ENCODE measurements at regions not wholly inside any gene's neighbourhood (a gene's known extent, or its start where the extent isn't known, plus 50 kb on each side); places are given as distances from the start of the nearest gene placed in this dataset.
A peak's percentile ranks its signal among the peaks of the same experiment; 100 is the strongest.

DNA sequence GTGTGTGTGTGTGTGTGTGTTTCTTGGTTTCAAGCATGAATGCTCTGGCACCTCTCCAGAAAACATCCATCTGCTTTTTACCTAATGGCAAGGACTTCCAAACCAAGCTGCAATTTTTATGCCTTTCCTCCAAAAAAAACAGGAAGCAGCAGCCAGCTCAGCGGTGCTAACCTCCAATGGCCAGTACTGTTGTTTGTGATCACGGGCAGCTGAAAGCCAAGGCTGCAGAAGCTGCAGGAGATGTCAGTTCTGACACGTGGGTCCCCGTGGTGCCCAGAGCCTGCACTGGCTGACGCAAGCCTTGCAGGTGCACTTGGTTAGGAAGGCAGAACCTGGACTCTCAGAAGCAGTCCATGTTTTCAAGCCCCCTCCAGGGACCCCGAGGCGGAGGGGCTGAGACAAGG lies 313.6 kb upstream of the DDX53 start:
- H3K4me1 ChIP-seq (ENCODE audit: insufficient read depth, low read length) = peaks cover 29% of the 10 kb centered on the region
- no peak overlapping the region for H3K9ac ChIP-seq (ENCODE audit: low read depth, low read length)
- H3K36me3 ChIP-seq (ENCODE audit: insufficient read depth, low read length) = no peaks in the 10 kb centered on the region
- no peaks in the 10 kb centered on the region for H3K9me3 ChIP-seq (ENCODE audit: control insufficient read depth, insufficient read depth, low read length)

DNA sequence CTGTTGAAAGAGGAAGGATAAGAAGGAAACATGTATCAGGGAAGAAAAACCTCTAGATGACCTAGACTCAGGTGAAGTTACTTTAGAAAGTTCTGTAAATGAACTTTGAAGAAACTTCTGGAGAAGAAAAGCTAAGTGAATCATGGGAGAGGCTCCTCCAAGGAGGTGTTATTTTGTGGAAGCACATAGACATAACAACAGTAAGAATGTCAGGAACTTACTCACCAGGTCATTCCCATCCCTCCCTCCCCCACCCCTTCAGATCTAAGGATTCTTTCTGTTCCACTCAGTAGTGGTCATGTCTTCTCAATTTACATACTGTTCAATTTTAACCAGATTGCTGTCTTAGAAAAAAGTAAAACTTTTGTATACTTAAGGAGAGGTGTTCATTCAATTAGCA lies 310.5 kb upstream of the DDX53 start:
- no peaks in the 10 kb centered on the region for H3K9me3 ChIP-seq (ENCODE audit: control insufficient read depth, insufficient read depth, low read length)
- no peaks in the 10 kb centered on the region for H3K36me3 ChIP-seq (ENCODE audit: insufficient read depth, low read length)
- H3K4me1 ChIP-seq (ENCODE audit: insufficient read depth, low read length) = peaks cover 39% of the 10 kb centered on the region
- H3K9ac ChIP-seq (ENCODE audit: low read depth, low read length) = peak overlapping the region; percentile 10; the same call in 1 of the 2 replicates

DNA sequence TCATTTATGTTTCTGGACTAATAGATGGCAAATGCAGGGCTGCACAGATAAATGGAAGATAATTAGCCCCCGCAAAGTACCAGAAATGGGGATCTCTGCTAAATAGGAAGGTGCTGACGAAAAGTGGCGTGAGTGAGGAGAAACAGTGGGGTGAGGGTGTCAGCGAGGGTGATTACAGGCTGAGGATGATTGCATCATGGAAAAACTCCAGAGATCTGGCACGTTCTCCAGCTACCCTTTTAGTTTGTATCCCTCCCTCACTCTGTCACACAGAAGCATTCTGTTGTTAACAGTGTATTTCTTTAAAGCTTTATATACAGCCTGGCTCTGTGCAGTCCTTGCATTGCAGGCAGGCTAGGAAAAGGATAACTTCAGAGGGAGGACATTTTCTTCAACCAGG lies 309.6 kb upstream of the DDX53 start:
- no peaks in the 10 kb centered on the region for H3K9me3 ChIP-seq (ENCODE audit: control insufficient read depth, insufficient read depth, low read length)
- no peaks in the 10 kb centered on the region for H3K36me3 ChIP-seq (ENCODE audit: insufficient read depth, low read length)
- peak overlapping the region; percentile 10; the same call in 1 of the 2 replicates for H3K9ac ChIP-seq (ENCODE audit: low read depth, low read length)
- peaks cover 39% of the 10 kb centered on the region for H3K4me1 ChIP-seq (ENCODE audit: insufficient read depth, low read length)

DNA sequence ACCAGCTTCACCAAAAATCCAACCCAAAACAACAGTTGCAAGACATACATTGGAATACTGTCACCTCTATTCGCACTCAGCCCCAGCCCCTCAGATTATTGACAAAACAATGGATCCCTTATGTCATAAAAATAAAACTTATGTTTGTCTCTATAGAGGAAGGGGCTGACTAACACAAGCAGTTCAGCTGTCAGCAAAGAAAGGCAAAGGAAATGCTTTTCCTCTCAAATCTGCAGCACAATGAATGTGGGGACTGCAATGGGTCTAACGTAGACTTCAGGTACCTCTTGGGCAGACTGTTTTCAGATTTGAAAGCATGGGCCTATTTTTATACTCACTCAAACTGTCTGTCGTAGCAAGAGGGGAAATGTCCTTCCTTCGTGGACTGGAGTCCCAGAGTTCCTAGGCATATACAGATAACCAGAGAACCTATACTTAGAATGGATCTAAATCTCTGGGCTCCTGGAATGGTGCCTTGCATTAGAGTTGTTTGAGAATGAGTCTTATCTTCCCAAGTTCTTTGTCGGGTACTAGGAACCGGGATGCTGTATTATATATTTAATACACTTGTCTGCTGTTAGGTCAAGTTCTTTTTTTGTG lies 307.7 kb upstream of the DDX53 start:
- H3K9me3 ChIP-seq (ENCODE audit: control insufficient read depth, insufficient read depth, low read length) = no peaks in the 10 kb centered on the region
- H3K4me1 ChIP-seq (ENCODE audit: insufficient read depth, low read length) = peaks cover 32% of the 10 kb centered on the region
- no peak overlapping the region for H3K9ac ChIP-seq (ENCODE audit: low read depth, low read length)
- no peaks in the 10 kb centered on the region for H3K36me3 ChIP-seq (ENCODE audit: insufficient read depth, low read length)

DNA sequence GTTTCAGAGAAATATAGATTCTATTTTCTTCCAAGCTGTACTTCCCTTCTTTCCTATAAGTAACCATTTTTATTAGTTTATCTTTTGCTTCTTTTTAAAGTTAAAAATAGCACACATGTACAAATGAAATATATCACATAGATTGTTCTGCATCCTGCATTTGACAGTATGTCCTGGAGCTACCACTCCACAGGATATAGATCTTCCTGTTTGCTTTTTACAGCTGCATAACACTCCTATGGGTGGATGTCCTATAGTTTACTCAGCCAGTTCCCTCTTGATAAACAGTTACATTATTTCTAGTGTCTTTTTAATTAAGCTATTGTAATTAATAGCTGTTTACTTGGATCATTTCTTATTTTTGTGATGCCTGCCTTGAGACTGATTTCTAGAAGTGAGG lies 301.6 kb upstream of the DDX53 start:
- H3K9ac ChIP-seq (ENCODE audit: low read depth, low read length) = no peak overlapping the region
- no peaks in the 10 kb centered on the region for H3K4me1 ChIP-seq (ENCODE audit: insufficient read depth, low read length)
- no peaks in the 10 kb centered on the region for H3K9me3 ChIP-seq (ENCODE audit: control insufficient read depth, insufficient read depth, low read length)
- H3K36me3 ChIP-seq (ENCODE audit: insufficient read depth, low read length) = no peaks in the 10 kb centered on the region

DNA sequence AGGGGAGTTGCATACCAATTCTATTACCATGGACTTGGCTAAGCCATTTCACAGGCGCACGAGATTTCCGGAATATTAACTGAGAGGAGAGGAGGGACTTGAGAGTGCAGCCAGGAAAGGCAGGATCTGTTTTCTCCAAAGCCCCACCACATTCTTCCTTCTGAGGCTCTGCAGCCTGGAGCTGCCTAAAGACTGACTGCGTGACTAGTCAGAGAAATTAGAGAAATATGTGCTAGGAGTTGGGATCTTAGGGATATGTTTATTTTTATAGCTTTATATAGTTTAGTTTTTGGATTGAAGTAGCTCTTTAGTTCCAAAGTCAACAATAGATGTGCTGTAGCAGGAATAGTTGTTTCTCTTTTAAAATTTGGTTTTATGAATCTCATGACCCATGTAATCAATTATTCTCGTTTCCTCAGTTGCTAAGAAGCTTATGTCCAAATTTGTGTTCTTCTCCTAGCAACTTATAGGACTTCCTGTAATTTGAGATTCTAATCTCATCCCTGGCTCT lies 300.1 kb upstream of the DDX53 start:
- Histone ChIP-seq H3K9me3 (ENCODE audit: control insufficient read depth, insufficient read depth, low read length) (peaks cover 3% of the 10 kb centered on the region; the same call in 1 of the 2 replicates), H3K4me1 (ENCODE audit: insufficient read depth, low read length) (no peaks in the 10 kb centered on the region), H3K9ac (ENCODE audit: low read depth, low read length) (no peak overlapping the region), H3K36me3 (ENCODE audit: insufficient read depth, low read length) (peaks cover 2% of the 10 kb centered on the region; the same call in 1 of the 2 replicates)

DNA sequence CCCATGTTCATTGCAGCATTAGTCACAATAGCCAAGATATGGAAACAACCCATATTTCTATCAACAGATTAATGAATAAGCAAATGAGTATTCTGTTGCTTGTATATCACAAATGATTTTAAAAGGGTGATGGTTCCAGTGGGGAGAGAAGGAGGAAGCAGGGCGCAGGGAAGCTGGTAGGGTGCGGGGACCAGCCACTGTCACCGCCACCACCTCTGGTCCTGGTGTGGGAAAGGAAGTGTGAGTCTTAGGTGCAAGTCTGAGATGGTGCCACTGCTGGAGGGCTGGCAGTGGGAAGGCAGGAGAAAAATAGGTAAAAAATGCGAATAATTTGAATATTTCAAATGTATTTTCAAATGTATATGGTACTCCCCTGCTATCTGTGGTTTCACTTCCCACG lies 286.8 kb upstream of the DDX53 start:
- Histone ChIP-seq H3K9me3 (ENCODE audit: control insufficient read depth, insufficient read depth, low read length) (no peaks in the 10 kb centered on the region; the same call in 1 of the 2 replicates), H3K4me1 (ENCODE audit: insufficient read depth, low read length) (peaks cover 3% of the 10 kb centered on the region; the same call in 1 of the 2 replicates), H3K36me3 (ENCODE audit: insufficient read depth, low read length) (no peaks in the 10 kb centered on the region), H3K9ac (ENCODE audit: low read depth, low read length) (no peak overlapping the region)

DNA sequence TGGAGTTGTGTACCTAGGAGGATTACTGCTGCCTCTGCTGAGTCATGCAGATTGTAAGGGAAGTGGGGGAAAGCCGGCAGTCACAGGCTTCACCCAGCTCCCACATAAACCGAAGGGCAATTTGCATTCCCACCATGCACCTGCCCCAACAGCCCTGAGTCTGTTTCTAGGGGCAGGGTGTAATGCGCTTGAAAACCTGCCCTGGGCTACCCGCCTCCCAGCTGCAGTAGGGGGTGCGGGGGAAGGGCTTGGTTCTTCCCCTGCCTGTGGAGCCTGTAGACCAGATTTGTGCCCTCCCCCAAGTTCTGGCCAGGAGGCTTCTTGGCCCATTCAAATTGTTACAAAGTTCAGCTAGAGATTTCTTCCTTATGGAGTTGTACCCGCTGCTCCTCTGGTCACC lies 269.2 kb upstream of the DDX53 start:
- peaks cover 12% of the 10 kb centered on the region for H3K4me1 ChIP-seq (ENCODE audit: insufficient read depth, low read length)
- H3K9ac ChIP-seq (ENCODE audit: low read depth, low read length) = no peak overlapping the region; the same call in 1 of the 2 replicates
- H3K9me3 ChIP-seq (ENCODE audit: control insufficient read depth, insufficient read depth, low read length) = no peaks in the 10 kb centered on the region
- no peaks in the 10 kb centered on the region for H3K36me3 ChIP-seq (ENCODE audit: insufficient read depth, low read length)

DNA sequence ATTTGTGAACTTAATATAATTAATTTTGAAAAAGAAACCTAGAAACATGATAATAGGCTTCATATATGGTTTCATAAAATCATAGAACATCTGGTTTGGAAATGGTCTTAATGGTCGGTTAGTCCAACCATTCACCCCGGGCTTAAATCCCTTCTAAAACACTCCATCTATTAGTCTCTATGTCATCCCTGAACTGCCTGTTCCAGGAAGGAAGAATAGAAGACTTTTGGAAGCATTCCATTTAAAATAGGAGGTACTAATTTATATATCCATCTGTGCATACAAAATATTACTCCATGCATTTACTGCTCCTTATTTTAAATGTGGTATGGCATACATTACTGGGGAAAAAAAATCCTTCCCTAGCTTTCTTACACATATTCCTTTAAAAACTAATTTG lies 262.2 kb upstream of the DDX53 start:
- Histone ChIP-seq H3K36me3 (ENCODE audit: insufficient read depth, low read length) (no peaks in the 10 kb centered on the region), H3K4me1 (ENCODE audit: insufficient read depth, low read length) (no peaks in the 10 kb centered on the region), H3K9ac (ENCODE audit: low read depth, low read length) (no peak overlapping the region), H3K9me3 (ENCODE audit: control insufficient read depth, insufficient read depth, low read length) (no peaks in the 10 kb centered on the region)

DNA sequence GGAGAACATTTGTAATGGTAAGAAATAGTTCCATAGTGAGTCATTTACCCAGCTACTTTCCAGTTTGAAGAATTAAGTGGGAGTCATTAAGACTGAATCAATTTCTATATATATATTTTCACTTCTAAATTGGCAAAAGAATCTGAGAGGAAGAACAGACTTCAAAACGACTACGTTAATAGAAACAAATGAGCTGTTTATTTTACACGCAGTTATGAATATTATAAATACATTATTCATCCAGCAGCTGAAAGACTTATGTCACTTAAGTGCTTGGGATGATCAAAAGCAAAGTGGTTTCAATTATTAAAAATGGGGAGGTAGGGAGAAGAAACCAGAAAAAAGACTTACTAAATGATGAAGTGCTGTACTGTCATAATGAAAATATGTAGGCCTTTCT lies 260.5 kb upstream of the DDX53 start:
- H3K9ac ChIP-seq (ENCODE audit: low read depth, low read length) = no peak overlapping the region
- H3K36me3 ChIP-seq (ENCODE audit: insufficient read depth, low read length) = no peaks in the 10 kb centered on the region
- H3K9me3 ChIP-seq (ENCODE audit: control insufficient read depth, insufficient read depth, low read length) = no peaks in the 10 kb centered on the region
- H3K4me1 ChIP-seq (ENCODE audit: insufficient read depth, low read length) = no peaks in the 10 kb centered on the region

DNA sequence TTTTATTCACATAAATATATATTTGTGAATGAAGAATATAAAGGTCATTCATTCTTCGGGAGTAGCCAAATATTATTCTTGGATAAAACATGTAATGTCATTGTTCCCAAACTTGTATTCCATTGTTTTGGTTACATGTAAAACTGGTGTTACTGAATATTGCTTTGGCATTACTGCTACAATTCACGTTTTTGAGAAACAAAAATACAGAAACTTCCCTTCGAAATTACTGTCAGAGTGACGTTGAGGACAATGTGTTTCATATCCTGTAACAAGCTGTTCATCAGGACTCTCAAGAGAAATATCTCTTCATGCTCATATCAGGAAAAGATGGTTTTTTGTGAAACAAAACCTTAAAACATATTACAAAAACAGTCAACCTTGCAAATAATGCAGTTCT lies 258.9 kb upstream of the DDX53 start:
- H3K9ac ChIP-seq (ENCODE audit: low read depth, low read length) = no peak overlapping the region
- H3K9me3 ChIP-seq (ENCODE audit: control insufficient read depth, insufficient read depth, low read length) = no peaks in the 10 kb centered on the region
- no peaks in the 10 kb centered on the region for H3K4me1 ChIP-seq (ENCODE audit: insufficient read depth, low read length)
- no peaks in the 10 kb centered on the region for H3K36me3 ChIP-seq (ENCODE audit: insufficient read depth, low read length)

DNA sequence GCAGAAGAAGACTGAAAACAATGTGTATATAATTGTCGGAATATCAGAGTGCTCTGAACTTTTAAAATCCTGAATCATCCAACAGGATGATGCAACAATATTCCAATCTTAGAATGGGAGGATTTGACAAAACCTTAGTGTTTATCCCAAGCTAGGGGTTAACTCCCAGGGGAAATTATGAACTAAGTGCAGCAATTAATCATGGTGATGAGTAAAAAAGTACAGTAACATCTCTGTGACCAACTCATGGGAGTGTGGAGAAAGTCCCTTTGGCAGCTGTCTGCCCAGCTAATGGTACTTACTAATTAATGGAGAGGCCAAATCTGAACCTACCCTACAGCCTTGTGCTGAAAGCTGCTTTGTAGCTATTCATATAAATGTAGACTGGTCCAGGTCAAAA lies 257.6 kb upstream of the DDX53 start:
- no peaks in the 10 kb centered on the region for H3K9me3 ChIP-seq (ENCODE audit: control insufficient read depth, insufficient read depth, low read length)
- H3K9ac ChIP-seq (ENCODE audit: low read depth, low read length) = no peak overlapping the region
- no peaks in the 10 kb centered on the region for H3K36me3 ChIP-seq (ENCODE audit: insufficient read depth, low read length)
- no peaks in the 10 kb centered on the region for H3K4me1 ChIP-seq (ENCODE audit: insufficient read depth, low read length)

DNA sequence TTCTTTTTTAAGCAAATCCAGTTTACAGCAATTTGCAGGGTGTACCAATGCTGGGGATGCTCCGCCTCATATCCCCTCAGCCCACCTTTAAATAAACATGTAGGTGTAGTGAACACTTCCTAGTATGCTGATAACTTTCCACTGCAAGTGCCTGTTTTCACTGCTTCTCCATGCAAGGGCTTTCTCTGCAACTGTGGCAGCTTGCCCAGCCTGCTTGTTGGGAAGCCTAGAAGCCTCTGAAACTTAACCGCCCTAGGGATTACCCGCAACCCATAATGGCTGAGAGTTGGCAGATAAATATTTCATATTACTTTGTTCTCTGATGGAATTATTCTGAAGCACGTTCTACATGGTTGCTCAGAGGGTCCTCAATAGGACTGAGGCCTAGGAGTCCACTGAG lies 253.7 kb upstream of the DDX53 start:
- Histone ChIP-seq H3K9me3 (ENCODE audit: control insufficient read depth, insufficient read depth, low read length) (no peaks in the 10 kb centered on the region), H3K4me1 (ENCODE audit: insufficient read depth, low read length) (peaks cover 2% of the 10 kb centered on the region; the same call in 1 of the 2 replicates), H3K9ac (ENCODE audit: low read depth, low read length) (no peak overlapping the region), H3K36me3 (ENCODE audit: insufficient read depth, low read length) (no peaks in the 10 kb centered on the region)

DNA sequence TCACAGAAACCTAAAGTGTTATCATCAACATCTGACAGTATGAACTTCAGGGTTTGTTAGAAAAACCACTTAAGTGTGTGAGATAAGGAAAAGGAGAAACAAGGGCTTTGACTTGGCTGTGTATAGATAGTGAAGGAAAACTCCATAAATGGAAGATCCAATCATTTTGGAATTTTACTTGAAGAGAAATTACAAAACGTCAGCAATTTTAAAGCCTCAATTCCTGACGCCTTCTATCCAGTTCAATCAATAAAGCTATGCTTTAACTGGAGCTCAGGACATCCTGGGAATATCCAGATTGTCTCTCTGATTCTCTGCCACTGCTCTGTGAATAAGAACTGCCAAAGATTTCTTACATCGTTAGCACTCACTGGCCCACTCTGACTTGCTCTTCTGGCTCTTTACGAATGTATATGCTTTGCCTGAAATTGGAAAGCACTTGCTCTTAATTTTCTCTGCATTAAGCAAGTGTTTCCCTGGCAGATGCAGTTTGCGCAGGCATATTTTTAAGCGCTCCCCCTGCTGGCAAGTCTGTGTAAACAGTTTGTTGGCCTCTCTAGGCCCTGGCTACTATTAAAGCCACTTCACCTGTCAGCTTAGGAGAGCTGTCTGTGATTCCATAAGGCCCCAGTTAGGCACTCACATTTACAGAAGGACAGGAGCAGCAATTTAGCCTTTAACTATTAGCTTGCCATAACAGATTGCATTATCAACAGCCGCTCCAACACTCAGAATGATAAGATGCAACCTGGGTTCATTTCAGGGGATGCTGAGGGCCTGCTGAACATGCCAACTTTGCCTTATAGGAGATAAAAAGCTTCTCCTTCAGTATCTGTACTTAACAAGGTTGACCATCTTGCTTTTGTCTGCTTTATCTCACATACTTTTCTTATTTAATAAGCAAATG lies 251.4 kb upstream of the DDX53 start:
- Histone ChIP-seq H3K4me1 (ENCODE audit: insufficient read depth, low read length) (peaks cover 5% of the 10 kb centered on the region; the same call in 1 of the 2 replicates), H3K36me3 (ENCODE audit: insufficient read depth, low read length) (no peaks in the 10 kb centered on the region), H3K9me3 (ENCODE audit: control insufficient read depth, insufficient read depth, low read length) (no peaks in the 10 kb centered on the region), H3K9ac (ENCODE audit: low read depth, low read length) (no peak overlapping the region)

All from ES-I3 (cell line).